Globus pallidus (tissue), 1 donor: ENCODE measurements at regions not wholly inside any gene's neighbourhood (a gene's known extent, or its start where the extent isn't known, plus 50 kb on each side); places are given as distances from the start of the nearest gene placed in this dataset.
"Not testable (repeated sequence)": the region's sequence is repeated elsewhere in the genome, so short reads cannot be mapped to it uniquely, and the experiment has no call there.

Source experiments
- DNase-seq: peaks from one replicate; pipeline ENCODE4 v3.0.0-alpha.2; 2015; ENCODE audit warnings: low spot score

GRCh38 chr11:13174090-13174489 lies 103.5 kb upstream of the BMAL1 start:
- no peak for DNase-seq

DNA sequence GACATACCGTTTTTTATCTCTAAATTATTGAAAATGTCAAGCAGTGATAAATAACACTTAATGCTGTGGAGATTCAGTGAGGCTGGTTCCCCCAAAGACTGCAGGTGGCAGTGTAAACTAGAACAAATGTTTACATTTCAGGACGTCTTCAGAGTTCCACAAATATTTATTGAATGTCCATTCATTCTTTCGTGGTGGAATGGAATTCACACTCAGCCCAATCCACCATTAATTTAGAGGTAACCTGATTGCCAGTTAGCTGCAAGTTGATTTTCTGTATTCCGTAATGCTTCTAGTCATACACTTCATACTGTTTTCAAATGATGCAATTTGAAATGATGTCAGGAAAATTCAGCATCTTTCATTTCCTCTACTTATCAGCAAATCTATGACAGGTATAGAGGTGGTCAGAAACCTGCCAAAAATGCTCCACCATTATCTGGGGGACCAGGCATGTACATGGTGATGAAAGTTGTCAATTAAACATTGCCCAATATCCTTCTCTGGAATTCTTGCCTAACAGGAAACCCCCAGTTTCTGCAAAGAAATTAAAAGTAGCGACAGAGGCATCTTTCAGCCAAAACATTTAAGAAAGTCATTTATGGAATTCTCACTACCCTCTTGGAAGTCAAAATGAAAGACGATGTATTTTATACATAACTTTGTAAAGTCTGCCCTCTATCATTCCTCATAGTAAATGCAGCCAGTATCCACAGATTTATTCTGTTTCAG lies 94.3 kb upstream of the BMAL1 start:
- DNase-seq = no peak

- no peak for DNase-seq
Observed at GRCh38 chr11:13183826-13184196, 93.8 kb upstream of the BMAL1 start.

DNA sequence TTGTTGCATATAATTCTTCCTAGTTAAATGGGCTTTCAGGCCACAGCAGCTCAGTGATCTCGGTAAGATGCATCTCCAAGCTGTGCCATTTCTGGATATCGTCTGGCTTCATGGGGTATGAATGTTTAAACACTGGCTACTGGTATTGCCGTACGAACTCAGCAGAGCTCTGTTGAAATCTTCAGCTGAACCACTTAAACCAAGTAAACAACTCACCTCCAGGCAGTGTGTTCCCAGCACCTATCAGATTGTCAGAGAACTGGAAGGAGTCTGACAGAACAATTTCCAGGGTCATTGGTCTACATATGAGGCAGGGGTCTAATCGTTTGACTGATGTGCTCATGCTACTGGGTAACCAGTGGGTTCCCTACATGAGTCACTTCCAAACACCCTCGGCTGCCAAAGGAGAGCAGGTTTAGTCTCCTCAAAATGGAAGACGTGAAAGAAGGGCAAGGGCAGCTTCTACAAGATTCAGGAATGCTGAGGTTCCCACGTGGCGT lies 93.2 kb upstream of the BMAL1 start:
- no peak for DNase-seq

- no peak for DNase-seq
Observed at GRCh38 chr11:13188179-13188578, 89.4 kb upstream of the BMAL1 start.

DNA sequence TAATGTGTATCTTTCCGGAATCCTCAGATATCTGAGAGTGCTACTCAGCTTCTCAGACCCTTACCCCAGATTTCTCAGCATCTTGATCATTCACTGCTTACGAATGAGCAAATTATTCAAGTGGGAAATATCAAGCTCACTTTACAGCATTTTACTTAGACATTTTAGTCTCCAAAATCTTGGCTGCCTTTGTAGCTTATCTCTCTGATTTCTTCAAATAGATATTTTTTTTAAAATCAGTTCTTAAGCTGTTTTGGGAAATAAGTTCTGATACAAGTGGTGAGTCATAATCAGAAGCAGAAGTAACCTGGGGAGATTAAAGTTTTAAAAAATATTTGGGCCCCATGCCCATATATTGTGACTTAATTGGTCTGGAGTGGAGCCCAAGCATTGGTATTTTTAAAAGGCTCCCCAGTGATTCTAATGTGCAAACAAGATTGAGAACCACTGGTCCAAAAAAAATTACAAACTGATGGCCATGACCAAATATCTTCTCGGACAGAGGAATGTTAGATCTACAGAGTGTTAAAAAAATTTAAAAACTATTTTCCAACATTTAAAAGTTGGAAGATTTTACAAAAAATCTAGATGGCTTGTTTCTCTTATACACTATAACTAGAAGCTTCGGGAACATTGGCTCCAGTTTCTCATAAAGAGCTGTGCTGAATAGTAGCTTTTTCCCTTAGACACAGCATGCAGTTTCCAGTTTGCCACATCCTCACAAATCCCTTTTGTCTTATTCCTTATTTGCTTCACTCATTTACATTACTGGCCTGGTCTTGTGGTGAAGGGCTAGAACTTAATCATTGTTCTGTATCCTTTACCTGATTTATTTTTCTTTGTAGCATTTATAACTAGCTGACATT lies 87.8 kb upstream of the BMAL1 start:
- no peak for DNase-seq

DNA sequence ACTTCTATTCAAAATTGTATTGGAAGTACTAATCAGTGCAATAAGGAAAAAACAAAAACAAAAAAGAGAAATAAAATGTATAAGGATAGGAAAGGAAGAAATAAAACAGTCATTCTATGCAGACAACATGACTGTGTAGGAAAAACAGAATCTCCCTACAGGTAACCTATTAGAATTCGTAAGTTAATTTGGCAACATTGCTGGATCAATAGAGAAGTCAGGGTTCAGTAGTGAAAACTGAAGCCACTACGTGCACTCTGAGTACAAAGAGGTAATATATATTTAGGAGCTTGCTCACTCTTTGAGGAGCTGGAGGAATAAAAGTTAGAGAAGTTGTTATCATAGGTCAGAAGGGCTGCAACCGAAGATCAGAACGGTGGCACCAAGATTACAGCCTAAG lies 84.0 kb upstream of the BMAL1 start:
- no peak for DNase-seq

DNA sequence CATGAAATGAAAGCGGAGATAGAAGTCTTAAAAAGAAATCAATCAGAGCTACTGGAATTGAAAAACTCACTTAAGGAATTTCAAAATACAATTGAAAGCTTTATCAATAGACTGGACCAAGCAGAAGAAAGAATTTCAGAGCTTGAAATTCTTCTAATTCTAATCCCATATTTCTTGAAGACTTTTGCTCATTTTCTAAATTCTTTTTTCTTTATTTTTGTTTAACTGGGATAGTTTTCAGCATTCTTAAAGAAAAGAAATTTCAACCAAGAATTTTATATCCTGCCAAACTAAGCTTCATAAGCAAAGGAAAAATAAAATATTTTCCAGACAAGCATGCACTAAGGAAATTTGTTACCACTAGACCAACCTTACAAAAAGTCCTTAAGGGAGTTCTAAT lies 80.2 kb upstream of the BMAL1 start:
- not testable (repeated sequence) for DNase-seq

DNA sequence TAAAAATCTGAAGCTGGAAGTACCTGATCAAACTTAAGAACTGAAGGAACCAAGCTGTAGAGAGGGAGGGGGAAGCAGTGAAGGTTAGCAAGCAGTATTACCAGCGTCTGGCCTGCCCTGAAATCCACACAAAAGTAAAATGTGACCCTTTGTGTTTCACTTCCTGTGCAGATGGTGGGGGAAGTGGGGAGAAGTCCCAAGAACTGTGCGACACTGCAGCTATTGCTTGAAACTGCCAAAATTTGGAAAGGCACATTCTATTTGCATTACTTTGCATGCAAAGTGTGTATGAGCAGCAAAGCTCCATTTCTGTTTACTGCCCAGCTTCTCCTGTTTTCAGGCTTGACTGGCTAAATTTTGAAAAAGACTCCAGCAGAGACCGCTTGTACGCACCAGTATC lies 72.1 kb upstream of the BMAL1 start:
- DNase-seq = no peak

DNA sequence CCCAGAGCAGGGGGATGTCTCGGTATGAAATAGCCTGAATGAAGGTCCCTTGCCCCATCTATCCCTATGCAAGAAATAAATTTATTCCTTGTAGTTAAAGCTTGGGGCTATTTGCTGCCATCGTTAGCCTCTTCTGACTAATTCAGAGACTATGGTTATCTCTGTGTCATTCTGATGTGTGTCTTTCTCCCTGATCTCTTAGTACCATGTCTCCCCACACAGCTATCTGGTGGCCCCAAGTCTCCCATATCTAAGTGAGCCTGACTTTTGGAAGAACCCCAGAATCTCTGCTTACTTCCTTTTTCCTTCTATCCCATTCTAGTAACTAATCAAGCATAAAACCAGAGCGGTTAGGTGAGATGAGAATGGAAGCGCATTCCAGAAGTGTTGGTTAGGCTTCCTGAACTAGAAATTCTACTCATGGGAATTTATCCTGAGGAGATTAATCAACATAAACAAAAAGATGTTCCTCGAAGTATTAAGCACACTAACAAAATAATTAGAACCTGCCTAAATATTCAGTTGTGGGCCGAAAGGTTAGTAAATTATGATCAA lies 71.4 kb upstream of the BMAL1 start:
- no peak for DNase-seq

GRCh38 chr11:13207270-13207664 lies 70.3 kb upstream of the BMAL1 start:
- DNase-seq = no peak

DNA sequence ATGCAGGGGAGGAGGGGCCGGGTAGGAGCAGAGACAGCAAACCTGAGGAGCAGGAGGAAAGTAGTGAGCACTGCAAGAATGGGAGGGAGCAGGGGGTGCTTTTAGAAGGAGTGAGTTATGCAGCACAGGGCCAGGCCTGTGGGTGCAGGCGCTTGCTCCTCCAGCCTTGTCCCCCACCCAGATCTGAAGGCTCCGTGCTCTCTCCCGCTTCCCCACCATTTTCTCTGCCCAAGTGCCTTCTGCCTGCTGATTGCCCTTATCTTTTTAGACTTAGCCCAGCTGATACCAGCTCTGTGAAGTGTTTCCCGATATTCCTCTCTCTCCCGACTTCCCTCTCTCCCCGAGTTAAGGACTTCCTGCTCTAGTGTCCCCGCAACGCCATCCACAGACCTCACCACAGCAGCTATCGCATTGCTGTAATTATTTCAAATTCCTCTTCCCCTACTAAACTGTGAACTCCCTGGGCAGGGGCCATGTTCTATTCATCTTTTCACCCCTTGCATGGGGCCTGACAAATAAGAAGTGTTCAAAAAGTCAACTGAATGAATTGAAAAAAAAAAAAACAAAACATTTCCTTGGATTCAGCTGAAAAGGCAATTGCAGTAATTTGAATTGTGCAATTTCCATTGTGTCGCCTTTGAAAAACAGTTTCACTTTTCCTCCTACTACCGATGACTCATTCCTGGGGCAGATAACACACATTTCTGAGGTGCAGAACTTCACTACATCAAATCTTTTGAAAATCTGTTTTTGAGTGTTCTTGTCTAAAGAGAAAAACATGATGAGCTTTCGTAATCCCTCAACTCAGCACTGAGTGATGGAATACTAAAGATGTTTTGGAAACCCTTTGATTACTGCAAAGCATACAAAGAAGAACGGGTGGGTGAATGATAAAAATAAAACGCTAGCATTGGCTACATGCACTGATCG lies 69.7 kb upstream of the BMAL1 start:
- DNase-seq = no peak

GRCh38 chr11:13208921-13209320 lies 68.7 kb upstream of the BMAL1 start:
- no peak for DNase-seq

DNA sequence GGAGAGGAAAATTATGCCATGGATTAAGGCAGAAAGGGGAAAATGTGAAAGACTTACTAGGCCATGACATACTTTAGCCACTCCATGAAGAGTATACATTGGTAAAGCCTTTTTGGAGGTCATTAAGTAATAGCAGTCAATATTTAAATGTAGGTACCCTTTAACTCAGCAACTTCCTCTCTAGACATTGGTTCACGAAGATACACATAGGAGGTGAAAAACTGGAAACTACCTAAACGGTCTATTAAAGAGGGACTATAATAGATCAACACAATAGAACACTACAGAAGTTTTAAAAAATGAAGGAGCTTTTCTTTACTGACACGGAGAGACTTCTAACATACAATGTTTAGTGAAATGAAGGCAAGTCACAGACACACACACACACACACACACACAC lies 68.2 kb upstream of the BMAL1 start:
- no peak for DNase-seq

DNA sequence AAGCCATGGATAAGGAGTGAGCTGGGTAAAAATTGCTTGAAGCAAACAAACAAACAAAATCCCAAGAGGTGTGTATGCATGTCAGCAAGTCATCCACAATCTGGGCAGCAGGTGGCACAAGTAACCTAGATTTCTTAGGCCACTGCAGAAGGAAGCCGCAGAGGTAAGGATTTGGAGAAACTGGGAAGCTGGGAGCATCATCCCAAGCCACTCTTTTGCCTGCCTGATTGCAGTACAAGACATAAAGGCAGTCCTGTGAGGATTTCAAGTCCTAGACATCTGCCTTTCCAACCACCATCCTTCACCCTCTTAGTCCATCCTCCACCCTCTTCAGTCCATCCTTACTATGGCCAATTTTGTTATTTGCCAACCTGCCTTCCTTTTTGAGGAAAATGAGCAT lies 67.2 kb upstream of the BMAL1 start:
- DNase-seq = peak; percentile 40

- DNase-seq = no peak
Observed at GRCh38 chr11:13214276-13214675, 63.3 kb upstream of the BMAL1 start.

DNA sequence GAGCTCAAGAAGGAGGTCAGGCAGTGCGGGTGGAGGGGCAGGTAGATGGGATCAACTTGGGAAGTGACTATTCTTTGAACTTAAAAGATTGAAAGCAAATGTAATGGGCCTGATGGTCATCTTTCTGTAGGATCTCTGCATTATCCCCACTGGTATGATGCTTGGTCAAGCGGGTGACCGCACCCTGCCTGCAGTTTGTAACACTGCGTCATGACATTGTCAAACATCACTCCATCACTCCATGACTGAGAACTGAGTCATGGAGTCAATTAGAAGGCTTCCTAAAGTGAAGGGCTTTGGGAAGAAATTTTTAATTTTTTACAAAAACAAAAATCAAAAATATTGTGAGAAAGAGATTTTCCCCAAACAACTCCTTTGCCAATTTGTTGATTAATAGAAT lies 62.4 kb upstream of the BMAL1 start:
- DNase-seq = no peak

GRCh38 chr11:13216019-13216710 lies 61.4 kb upstream of the BMAL1 start:
- no peak for DNase-seq

GRCh38 chr11:13216711-13217075 lies 60.9 kb upstream of the BMAL1 start:
- no peak for DNase-seq

DNA sequence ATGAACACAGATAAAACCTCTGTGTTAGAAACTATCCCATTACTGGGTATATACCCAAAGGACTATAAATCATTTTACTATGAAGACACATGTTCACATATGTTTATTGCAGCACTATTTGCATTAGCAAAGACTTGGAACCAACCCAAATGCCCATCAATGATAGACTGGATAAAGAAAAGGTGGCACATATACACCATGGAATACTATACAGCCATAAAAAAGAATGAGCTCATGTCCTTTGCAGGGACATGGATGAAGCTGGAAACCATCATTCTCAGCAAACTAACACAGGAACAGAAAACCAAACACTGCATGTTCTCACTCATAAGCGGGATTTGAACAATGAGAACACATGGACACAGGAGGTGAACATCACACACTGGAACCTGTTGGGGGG lies 58.9 kb upstream of the BMAL1 start:
- not testable (repeated sequence) for DNase-seq

GRCh38 chr11:13220148-13220547 lies 57.4 kb upstream of the BMAL1 start:
- no peak for DNase-seq
